Heart right ventricle (tissue), 16 donors: ENCODE measurements at regions not wholly inside any gene's neighbourhood (a gene's known extent, or its start where the extent isn't known, plus 50 kb on each side); places are given as distances from the start of the nearest gene placed in this dataset.
"Not testable (repeated sequence)": the region's sequence is repeated elsewhere in the genome, so short reads cannot be mapped to it uniquely, and the experiment has no call there.

ENCODE experiments used
- ATAC-seq, 8 donors: fragments of 200-7000 bp; cut with Tn5 transposase; one replicate each; pipeline ENCODE4 v1.9.1; 2020; ENCODE audit warnings: mild to moderate bottlenecking in 8 of 8, moderate library complexity in 8 of 8, moderate number of reproducible peaks in 1 of 8
- DNase-seq, 2 donors: peaks; one replicate each; pipeline ENCODE4 v3.0.0-alpha.2; 2020
- H3K27ac ChIP-seq, 10 donors: fragments of 200-600 bp; sonication (generic) in 2 of 10; one replicate each; pipeline versions ENCODE4 v1.5.0 to v1.8.0; 2020 to 2022; ENCODE audit warnings: mild to moderate bottlenecking in 3 of 10
- H3K27me3 ChIP-seq, 7 donors: fragments of 200-600 bp; one replicate each; pipeline ENCODE4 v1.8.0; 2021 to 2022; ENCODE audit warnings: mild to moderate bottlenecking in 2 of 7
- H3K36me3 ChIP-seq, 9 donors: fragments of 200-600 bp; sonication (generic) in 1 of 9; one replicate each; pipeline versions ENCODE4 v1.5.0 to v1.8.0; 2020 to 2022; ENCODE audit warnings: mild to moderate bottlenecking in 2 of 9
- H3K4me1 ChIP-seq, 9 donors: fragments of 200-600 bp; sonication (generic) in 1 of 9; one replicate each; pipeline versions ENCODE4 v1.5.0 to v1.8.0; 2020 to 2022; ENCODE audit warnings: mild to moderate bottlenecking in 4 of 9
- H3K4me3 ChIP-seq, 10 donors: fragments of 200-600 bp; sonication (generic) in 2 of 10; one replicate each; pipeline versions ENCODE4 v1.5.0 to v1.8.0; 2020 to 2022; ENCODE audit warnings: mild to moderate bottlenecking in 7 of 10, moderate library complexity in 2 of 10
- H3K9me3 ChIP-seq, 11 donors: fragments of 200-600 bp in 10 of 11; sonication (generic) in 2 of 11; one replicate each; pipeline versions ENCODE4 v1.5.0 to v1.8.0; 2013 to 2022; ENCODE audit warnings: mild to moderate bottlenecking in 2 of 11, control low read depth in 1 of 11, moderate library complexity in 1 of 11
- WGBS, 2 donors: extraction: QIAGEN DNeasy Blood & Tissue Kit; methylation state at CpG; one replicate each; pipeline ENCODE4 v1.1.7; 2013; ENCODE audit warnings: inconsistent platforms in 1 of 2; 5-methylcytosine and 5-hydroxymethylcytosine counted together
- intact Hi-C, 10 donors: fragments of 100-400 bp; cut with DNase I; formaldehyde crosslinking; loops; one replicate each; pipeline versions ENCODE4 v1.11.1 to v1.14.2; 2022
- TF ChIP-seq, protein P1 (sequence below), 9 donors: fragments of 200-600 bp; sonication (generic) in 2 of 9; IDR thresholded peaks; one replicate each; pipeline versions ENCODE4 v1.5.0 to v1.8.0; 2021 to 2022; ENCODE audit warnings: antibody characterized with exemption in 9 of 9, mild to moderate bottlenecking in 5 of 9, moderate library complexity in 1 of 9
- donor health status: Arrhythmogenic right ventricular cardiomyopathy.
- donor health status: ischemic (EF 13 %, LVEDD 7.1; RV severe dilation, severe dysfunction).
- donor health status: healthy with polysubstance abuse.
- donor health status: DM: no; HTN: yes; CAD: no.
- donor health status: DM: no; HTN: no; CAD: no.
- donor health status: ischemic (EF 25% LVEDD 6.9; RV normal size, moderate dysfunction).
- donor health status: ischemic (EF 25% LVEDD 5.7; RV mildly dilated, moderate dysfunction).
- donor health status: healthy.
- donor health status: DM: yes; HTN: yes; CAD: no.
- donor health status: Ischemic cardiomyopathy.
- donor health status: ischemic (EF 35%, LVEDD 5.7; RV mildly dilated, moderate dysfunction).
- donor health status: nonischemic (EF 11% LVEDD 7.7; RV severe dilation, severe dysfunction).
- donor health status: DM: yes; HTN: yes; CAD: no.
- donor health status: PGD.
- donor health status: ischemic (EF 29% LVEDD 5.4; RV normal size, mild dysfunction).
- donor health status: nonischemic (EF 23%, LVEDD 6.1; RV moderate dilation, normal function).

DNA sequence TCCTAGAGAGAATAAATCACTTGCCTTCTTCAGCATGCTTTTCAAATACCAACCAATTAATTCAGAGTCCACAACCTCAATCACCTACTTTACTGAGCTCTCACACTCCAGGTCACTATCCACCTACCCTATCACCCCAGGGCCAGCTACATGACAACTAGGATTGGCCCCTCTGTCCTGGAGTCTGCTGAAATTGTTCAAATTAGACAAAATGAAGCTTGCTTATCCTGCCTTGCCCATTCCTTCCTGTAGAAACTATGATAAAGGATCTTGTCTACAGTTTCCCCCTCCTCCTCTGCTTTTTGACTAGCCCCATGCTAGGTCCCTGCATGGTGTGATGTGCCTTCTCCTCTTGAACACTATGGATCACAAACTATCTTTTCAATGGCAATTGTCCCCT lies 94.5 kb downstream of the JRKL start:
- Histone ChIP-seq H3K4me1 (peaks cover 0 to 36% (median 22%) of the 10 kb centered on the region in 9 donors), H3K9me3 (peaks cover 0 to 12% (median 0%) of the 10 kb centered on the region in 11 donors), H3K36me3 (no peaks in the 10 kb centered on the region), H3K4me3 (no peak overlapping the region), H3K27me3 (no peaks in the 10 kb centered on the region), H3K27ac (no peak overlapping the region)
- TF ChIP-seq, protein P1, sequence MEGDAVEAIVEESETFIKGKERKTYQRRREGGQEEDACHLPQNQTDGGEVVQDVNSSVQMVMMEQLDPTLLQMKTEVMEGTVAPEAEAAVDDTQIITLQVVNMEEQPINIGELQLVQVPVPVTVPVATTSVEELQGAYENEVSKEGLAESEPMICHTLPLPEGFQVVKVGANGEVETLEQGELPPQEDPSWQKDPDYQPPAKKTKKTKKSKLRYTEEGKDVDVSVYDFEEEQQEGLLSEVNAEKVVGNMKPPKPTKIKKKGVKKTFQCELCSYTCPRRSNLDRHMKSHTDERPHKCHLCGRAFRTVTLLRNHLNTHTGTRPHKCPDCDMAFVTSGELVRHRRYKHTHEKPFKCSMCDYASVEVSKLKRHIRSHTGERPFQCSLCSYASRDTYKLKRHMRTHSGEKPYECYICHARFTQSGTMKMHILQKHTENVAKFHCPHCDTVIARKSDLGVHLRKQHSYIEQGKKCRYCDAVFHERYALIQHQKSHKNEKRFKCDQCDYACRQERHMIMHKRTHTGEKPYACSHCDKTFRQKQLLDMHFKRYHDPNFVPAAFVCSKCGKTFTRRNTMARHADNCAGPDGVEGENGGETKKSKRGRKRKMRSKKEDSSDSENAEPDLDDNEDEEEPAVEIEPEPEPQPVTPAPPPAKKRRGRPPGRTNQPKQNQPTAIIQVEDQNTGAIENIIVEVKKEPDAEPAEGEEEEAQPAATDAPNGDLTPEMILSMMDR (IDR thresholded peaks at IDR 0.05), result no peak
- DNase-seq (no peak), ATAC-seq (no peak)
- intact Hi-C loops, result loop anchor here in 1 of 10 donors (10.0 kb wide), 1 partner anchor 380 kb away; no protein-coding TSS in a partner anchor

DNA sequence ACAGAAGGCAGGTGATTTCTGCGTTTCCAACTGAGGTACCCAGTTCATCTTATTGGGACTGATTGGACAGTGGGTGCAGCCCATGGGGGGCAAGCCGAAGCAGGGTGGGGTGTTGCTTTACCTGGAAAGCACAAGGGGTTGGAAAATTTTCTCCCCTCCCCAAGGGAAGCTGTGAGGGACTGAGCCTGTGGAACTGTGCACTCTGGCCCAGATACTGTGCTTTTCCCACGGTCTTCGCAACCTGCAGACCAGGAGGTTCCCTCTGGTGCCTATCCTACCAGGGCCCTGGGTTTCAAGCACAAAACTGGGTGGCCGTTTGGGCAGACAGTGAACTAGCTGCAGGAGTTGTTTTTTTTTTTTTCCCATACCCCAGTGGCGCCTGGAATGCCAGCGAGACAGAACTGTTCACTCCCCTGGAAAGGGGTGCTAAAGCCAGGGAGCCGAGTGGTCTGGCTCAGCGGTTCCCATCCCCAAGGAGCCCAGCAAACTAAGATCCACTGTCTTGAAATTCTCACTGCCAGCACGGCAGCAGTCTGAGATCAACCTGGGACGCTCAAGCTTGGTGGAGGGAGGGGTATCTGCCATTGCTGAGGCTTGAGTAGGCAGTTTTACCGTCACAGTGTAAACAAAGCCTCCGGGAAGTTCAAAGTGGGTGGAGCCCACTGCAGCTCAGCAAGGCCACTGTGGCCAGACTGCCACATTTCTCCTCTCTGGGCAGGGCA lies 97.2 kb downstream of the JRKL start:
- H3K9me3 ChIP-seq, result peaks cover 0 to 23% (median 0%) of the 10 kb centered on the region in 11 donors
- no peaks in the 10 kb centered on the region for H3K27me3 ChIP-seq
- TF ChIP-seq, protein P1 (IDR thresholded peaks at IDR 0.05), result no peak
- H3K36me3 ChIP-seq, result no peaks in the 10 kb centered on the region
- peaks cover 0 to 25% (median 13%) of the 10 kb centered on the region in 9 donors for H3K4me1 ChIP-seq
- no peak overlapping the region for H3K27ac ChIP-seq
- no peak overlapping the region for H3K4me3 ChIP-seq
- no peak for DNase-seq
- WGBS, 2 donors, result 65 to 73% methylated on average over 13 of the region's 13 CpGs
- ATAC-seq, result no peak
- intact Hi-C loops, result loop anchor here in 1 of 10 donors (10.0 kb wide), 1 partner anchor 378 kb away; no protein-coding TSS in a partner anchor

DNA sequence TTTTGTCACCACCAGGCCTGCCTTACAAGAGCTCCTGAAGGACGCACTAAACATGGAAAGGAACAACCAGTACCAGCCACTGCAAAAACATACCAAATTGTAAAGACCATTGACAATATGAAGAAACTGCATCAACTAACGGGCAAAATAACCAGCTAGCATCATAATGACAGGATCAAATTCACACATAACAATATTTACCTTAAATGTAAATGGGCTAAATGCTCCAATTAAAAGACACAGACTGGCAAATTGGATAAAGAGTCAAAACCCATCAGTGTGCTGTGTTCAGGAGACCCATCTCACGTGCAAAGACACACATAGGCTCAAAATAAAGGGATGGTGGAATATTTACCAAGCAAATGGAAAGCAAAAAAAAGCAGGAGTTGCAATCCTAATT lies 99.1 kb downstream of the JRKL start:
- not testable (repeated sequence) for H3K27me3 ChIP-seq, H3K27ac ChIP-seq, H3K4me1 ChIP-seq, H3K4me3 ChIP-seq, ATAC-seq, DNase-seq, H3K36me3 ChIP-seq
- H3K9me3 ChIP-seq, result peaks cover 0 to 28% (median 0%) of the 10 kb centered on the region in 11 donors
- intact Hi-C loops, result loop anchor here in 1 of 10 donors (10.0 kb wide), 1 partner anchor 376 kb away; no protein-coding TSS in a partner anchor
- 84 to 85% methylated on average over 3 of the region's 3 CpGs for WGBS, 2 donors

DNA sequence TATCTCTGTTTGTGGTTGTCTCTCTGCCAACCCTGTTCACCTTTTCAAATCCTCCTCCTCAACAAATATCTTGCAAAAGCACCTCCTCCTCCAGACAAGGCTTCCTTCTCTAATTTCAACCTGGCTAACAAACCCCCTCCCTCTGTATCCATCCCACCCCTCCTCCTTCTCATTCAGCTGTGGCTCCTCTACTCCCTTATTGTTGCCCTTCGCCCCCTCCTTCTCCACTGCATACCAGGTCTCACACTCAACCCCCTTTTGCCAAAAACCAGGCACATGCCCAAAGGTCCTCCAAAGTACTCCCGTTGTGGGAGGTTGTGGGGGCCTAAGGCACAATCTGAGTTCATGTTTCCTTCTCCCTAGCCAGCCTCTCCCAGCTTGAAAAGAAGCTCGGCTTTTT lies 110.6 kb downstream of the JRKL start:
- 81% methylated on average over 3 of the region's 3 CpGs for WGBS, 2 donors
- TF ChIP-seq, protein P1 (IDR thresholded peaks at IDR 0.05), result no peak
- Histone ChIP-seq H3K4me3 (no peak overlapping the region), H3K4me1 (no peaks in the 10 kb centered on the region), H3K9me3 (no peaks in the 10 kb centered on the region), H3K27ac (no peak overlapping the region), H3K27me3 (no peaks in the 10 kb centered on the region), H3K36me3 (no peaks in the 10 kb centered on the region)
- intact Hi-C loops, result no loop called here
- ATAC-seq (no peak), DNase-seq (no peak)

DNA sequence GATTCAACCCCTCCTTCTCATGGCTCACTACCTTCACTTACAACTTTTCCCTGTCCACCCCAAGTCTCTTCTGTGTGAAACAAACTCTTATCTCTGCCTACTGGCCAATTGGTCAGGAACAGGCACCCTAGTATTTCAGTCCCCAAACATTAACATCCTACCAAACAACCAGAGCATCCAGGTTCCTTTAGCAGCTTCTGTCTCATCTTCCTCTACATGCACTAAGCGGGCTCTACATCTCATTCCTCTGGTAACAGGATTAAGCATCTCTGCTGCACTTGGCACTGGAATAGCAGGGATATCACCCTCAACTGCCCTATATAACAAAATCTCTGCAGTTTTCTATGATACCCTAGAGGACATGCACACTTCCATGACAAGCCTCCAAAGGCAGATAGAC lies 116.2 kb downstream of the JRKL start:
- Histone ChIP-seq H3K4me1 (no peaks in the 10 kb centered on the region), H3K27me3 (no peaks in the 10 kb centered on the region), H3K36me3 (no peaks in the 10 kb centered on the region), H3K9me3 (no peaks in the 10 kb centered on the region), H3K27ac (no peak overlapping the region), H3K4me3 (no peak overlapping the region)
- WGBS, 2 donors, result 95 to 98% methylated on average over 1 of the region's 1 CpG
- ATAC-seq (no peak), DNase-seq (no peak)
- TF ChIP-seq, protein P1 (IDR thresholded peaks at IDR 0.05), result no peak
- intact Hi-C loops, result no loop called here
